K562 (cell line): ENCODE measurements at regions not wholly inside any gene's neighbourhood (a gene's known extent, or its start where the extent isn't known, plus 50 kb on each side); places are given as distances from the start of the nearest gene placed in this dataset.

Experiments
- ATAC-seq: fragments of 200-7000 bp; cut with Tn5 transposase; 3 replicates; pipeline ENCODE4 v1.9.1; 2020; ENCODE audit warnings: moderate library complexity
- BruUV-seq: library from RNA; stranded (reverse); fragments of 400-500 nt; replicated peaks from 2 replicates; lab custom pipeline; 2021; lab: Mats Ljungman, UMichigan
- CTCF ChIA-PET: fragments of 300-600 bp; formaldehyde crosslinking; extraction: SDS; loops from one replicate; lab custom pipeline; 2021; ENCODE audit warnings: low intra/inter-chr PET ratio; lab: Yijun Ruan, JAX
- POLR2A ChIA-PET: fragments of 300-600, 350-650 bp; sonication (Branson Sonifier 250); formaldehyde crosslinking; extraction: SDS; loops from one replicate; lab custom pipeline; 2021; ENCODE audit warnings: antibody characterized with exemption, inconsistent platforms; lab: Yijun Ruan, JAX
- DNase-seq, 4 experiments: peaks; one replicate each; pipeline versions ENCODE4 v3.0.0 to v3.0.0-alpha.2; 2011 to 2018; ENCODE audit warnings: low spot score in 3 of 4, mixed read lengths in 3 of 4; ENCODE audit errors: extremely low read depth in 1 of 4
- FAIRE-seq: peaks from 2 replicates; lab custom pipeline; 2011; peaks lifted over from hg19 to GRCh38; lab: Jason Lieb, UNC
- H2AFZ ChIP-seq: 2 replicates; pipeline ENCODE4 v1.6.0; 2011; ENCODE audit warnings: low read depth, low read length, control low read depth, inconsistent platforms
- H3K27ac ChIP-seq: fragments of 200-600 bp; 3 replicates; pipeline ENCODE4 v1.8.0; 2011; ENCODE audit warnings: low read depth, mild to moderate bottlenecking, control low read depth, inconsistent platforms, low read length, moderate library complexity, mixed read lengths; ENCODE audit errors: extremely low read depth
- H3K27me3 ChIP-seq, 2 experiments: fragments of 300-600 bp in 1 of 2; 2 replicates in 1 of 2; 3 replicates in 1 of 2; pipeline versions ENCODE4 v1.6.0 to v1.8.0; 2011; ENCODE audit warnings: inconsistent platforms in 2 of 2, low read length in 2 of 2, mild to moderate bottlenecking in 1 of 2, mixed read lengths in 1 of 2, moderate library complexity in 1 of 2; ENCODE audit not compliant: control insufficient read depth in 2 of 2, insufficient read depth in 2 of 2
- H3K36me3 ChIP-seq: fragments of 300-600 bp; 3 replicates; pipeline ENCODE4 v1.8.0; 2011; ENCODE audit warnings: mild to moderate bottlenecking, low read length, inconsistent platforms; ENCODE audit not compliant: control insufficient read depth, insufficient read depth
- H3K4me1 ChIP-seq, 2 experiments: fragments of 200-600 bp in 1 of 2; replicated peaks in 1 of 2; 2 replicates in 1 of 2; 3 replicates in 1 of 2; pipeline versions ENCODE4 v1.5.1 to v1.8.0; 2011; ENCODE audit warnings: inconsistent platforms in 2 of 2, low read length in 2 of 2, mild to moderate bottlenecking in 1 of 2, mixed read lengths in 1 of 2, moderate library complexity in 1 of 2; ENCODE audit not compliant: control insufficient read depth in 2 of 2, insufficient read depth in 2 of 2
- H3K4me2 ChIP-seq: 2 replicates; pipeline ENCODE4 v1.6.1; 2011; ENCODE audit warnings: low read length, control low read depth, inconsistent platforms, mixed read lengths; ENCODE audit not compliant: insufficient read depth
- H3K4me3 ChIP-seq: fragments of 200-600 bp; sonication (generic), shearing (Covaris generic); 2 replicates; pipeline ENCODE4 v1.5.1; 2016; ENCODE audit warnings: control low read depth, inconsistent platforms
- H3K79me2 ChIP-seq: fragments of 200-600 bp; 3 replicates; pipeline ENCODE4 v1.8.0; 2011; ENCODE audit warnings: low read length, inconsistent platforms; ENCODE audit not compliant: control insufficient read depth, insufficient read depth
- H3K9ac ChIP-seq, 2 experiments: 2 replicates each; pipeline versions ENCODE4 v1.6.0 to v1.6.1; 2011; ENCODE audit warnings: low read depth in 2 of 2, low read length in 2 of 2, control low read depth in 1 of 2, inconsistent platforms in 1 of 2, mild to moderate bottlenecking in 1 of 2, mixed read lengths in 1 of 2; ENCODE audit not compliant: insufficient read depth in 1 of 2
- H3K9me1 ChIP-seq: one replicate; pipeline ENCODE4 v1.6.0; 2011; ENCODE audit warnings: inconsistent platforms, mild to moderate bottlenecking, low read length, moderate library complexity; ENCODE audit not compliant: control insufficient read depth, insufficient read depth
- H3K9me3 ChIP-seq: replicated peaks from 2 replicates; pipeline ENCODE4 v1.5.1; 2011; ENCODE audit warnings: low read depth, low read length, inconsistent platforms; ENCODE audit not compliant: control insufficient read depth, insufficient read depth
- H4K20me1 ChIP-seq: replicated peaks from 2 replicates; pipeline ENCODE4 v1.6.1; 2011; ENCODE audit warnings: low read length, inconsistent platforms, mixed read lengths; ENCODE audit not compliant: control insufficient read depth, insufficient read depth
- FIP1L1 ChIP-seq: fragments of 200-400 bp; formaldehyde crosslinking; IDR thresholded peaks from 2 replicates; pipeline ENCODE4 v1.6.1; 2018; ENCODE audit warnings: mild to moderate bottlenecking, low read depth, low read length; ENCODE audit not compliant: poor library complexity, severe bottlenecking
- NONO ChIP-seq, 2 experiments: fragments of 200-400 bp in 1 of 2; fragments of 450-650 bp in 1 of 2; formaldehyde crosslinking in 1 of 2; IDR thresholded peaks; 2 replicates each; pipeline ENCODE4 v1.6.1; 2017; ENCODE audit warnings: low read depth in 2 of 2, mild to moderate bottlenecking in 2 of 2, moderate library complexity in 2 of 2, low read length in 1 of 2
- WGBS: fragments of 100-300 bp; shearing (Covaris generic); methylation state at CpG from one replicate; pipeline ENCODE4 v1.1.6; 2016; ENCODE audit warnings: low coverage, mixed read lengths; ENCODE audit not compliant: insufficient coverage; ENCODE audit errors: missing lambda C conversion rate; 5-methylcytosine and 5-hydroxymethylcytosine counted together
- in situ Hi-C: fragments of 300-500 bp; cut with MboI; formaldehyde crosslinking; loops from 4 replicates; pipeline ENCODE4 v1.15.0; 2018; ENCODE audit warnings: inconsistent platforms, mixed read lengths
- intact Hi-C: fragments of 100-400 bp; cut with micrococcal nuclease; formaldehyde crosslinking; loops from 2 replicates; pipeline ENCODE4 v1.14.2; 2022
- TF ChIP-seq, protein P1 (sequence below): fragments of 450-650 bp; IDR thresholded peaks from 2 replicates; pipeline ENCODE4 v1.6.1; 2016; ENCODE audit warnings: mild to moderate bottlenecking

DNA sequence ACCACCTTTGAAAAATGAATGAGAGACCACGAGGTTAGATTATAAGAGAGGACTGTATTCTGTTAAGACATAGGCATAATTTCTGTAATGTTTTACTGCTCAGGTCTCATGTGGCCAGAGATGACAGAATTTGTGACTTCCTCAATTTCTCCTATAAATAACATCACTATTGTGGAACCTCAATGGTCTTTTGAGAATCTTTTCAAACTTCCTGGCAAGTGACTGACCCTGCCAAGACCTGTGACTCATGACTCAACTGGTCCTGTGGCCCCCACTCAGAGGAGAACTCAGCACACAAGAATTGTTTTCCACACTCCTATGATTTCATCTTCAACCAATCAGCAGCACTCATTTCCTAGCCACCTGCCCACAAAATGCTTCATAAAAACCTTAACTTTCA is 508.2 kb upstream of the ATP2B1 start:
- Histone ChIP-seq H3K9me1 (no peaks in the 10 kb centered on the region), H3K9ac (no peak overlapping the region), H4K20me1 (no peaks in the 10 kb centered on the region), H2AFZ (no peak overlapping the region), H3K9me3 (peaks cover 4% of the 10 kb centered on the region; the same call in 1 of the 2 replicates), H3K27ac (no peak overlapping the region), H3K27me3 (no peaks in the 10 kb centered on the region), H3K4me1 (no peaks in the 10 kb centered on the region), H3K4me3 (no peak overlapping the region), H3K79me2 (no peaks in the 10 kb centered on the region), H3K36me3 (no peaks in the 10 kb centered on the region), H3K4me2 (no peak overlapping the region)
- DNase-seq (no peak), FAIRE-seq (no peak), ATAC-seq (no peak)
- in situ Hi-C loops = no loop called here
- 0% methylated on average over 1 of the region's 1 CpG for WGBS
- CTCF ChIA-PET = no interaction called here
- intact Hi-C loops = no loop called here
- no TSS peak for BruUV-seq
- POLR2A ChIA-PET = no interaction called here
- TF ChIP-seq NONO (IDR thresholded peaks at IDR 0.05; ENCODE audit: low read depth in 2 of 2, low read length in 1 of 2) (no peak), FIP1L1 (no peak)
- TF ChIP-seq, protein P1, sequence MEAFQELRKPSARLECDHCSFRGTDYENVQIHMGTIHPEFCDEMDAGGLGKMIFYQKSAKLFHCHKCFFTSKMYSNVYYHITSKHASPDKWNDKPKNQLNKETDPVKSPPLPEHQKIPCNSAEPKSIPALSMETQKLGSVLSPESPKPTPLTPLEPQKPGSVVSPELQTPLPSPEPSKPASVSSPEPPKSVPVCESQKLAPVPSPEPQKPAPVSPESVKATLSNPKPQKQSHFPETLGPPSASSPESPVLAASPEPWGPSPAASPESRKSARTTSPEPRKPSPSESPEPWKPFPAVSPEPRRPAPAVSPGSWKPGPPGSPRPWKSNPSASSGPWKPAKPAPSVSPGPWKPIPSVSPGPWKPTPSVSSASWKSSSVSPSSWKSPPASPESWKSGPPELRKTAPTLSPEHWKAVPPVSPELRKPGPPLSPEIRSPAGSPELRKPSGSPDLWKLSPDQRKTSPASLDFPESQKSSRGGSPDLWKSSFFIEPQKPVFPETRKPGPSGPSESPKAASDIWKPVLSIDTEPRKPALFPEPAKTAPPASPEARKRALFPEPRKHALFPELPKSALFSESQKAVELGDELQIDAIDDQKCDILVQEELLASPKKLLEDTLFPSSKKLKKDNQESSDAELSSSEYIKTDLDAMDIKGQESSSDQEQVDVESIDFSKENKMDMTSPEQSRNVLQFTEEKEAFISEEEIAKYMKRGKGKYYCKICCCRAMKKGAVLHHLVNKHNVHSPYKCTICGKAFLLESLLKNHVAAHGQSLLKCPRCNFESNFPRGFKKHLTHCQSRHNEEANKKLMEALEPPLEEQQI = no peak
